ENCODE measurements at regions not wholly inside any gene's neighbourhood (a gene's known extent, or its start where the extent isn't known, plus 50 kb on each side); places are given as distances from the start of the nearest gene placed in this dataset.
"Not testable (repeated sequence)": the region's sequence is repeated elsewhere in the genome, so short reads cannot be mapped to it uniquely, and the experiment has no call there.

DNA sequence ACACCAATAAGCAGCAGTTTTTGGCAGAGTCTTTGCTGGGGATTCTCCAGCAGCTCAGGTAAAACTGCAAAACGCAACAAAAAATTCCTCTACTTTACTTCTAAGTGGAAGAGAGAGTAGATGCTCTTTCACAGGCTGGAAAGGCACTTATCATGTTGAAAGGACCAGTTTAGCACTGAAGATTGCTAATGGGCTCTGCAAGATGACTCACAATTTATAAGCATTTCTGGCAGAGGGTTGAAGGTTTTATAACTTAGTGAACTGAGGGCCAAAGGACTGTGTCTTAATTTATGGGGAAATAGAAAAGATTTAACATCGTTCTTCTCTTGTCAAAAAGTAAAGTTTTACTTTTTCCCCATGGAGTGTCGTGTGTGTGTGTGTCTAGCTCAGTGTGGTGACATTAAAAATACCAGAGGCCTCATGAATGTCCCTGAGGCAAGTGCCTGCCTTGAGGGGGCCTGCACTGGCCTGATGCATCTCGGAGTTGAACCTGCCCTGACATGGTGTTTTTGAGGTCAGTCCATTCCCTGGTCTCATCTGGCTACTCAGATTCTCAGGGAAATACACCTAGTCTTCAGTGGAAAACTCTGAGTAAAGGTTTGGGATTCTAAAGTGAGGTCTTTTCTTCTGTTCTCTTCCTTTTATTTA is 1092.0 kb downstream of the NAALADL2 start:
- TF ChIP-seq, protein P1, sequence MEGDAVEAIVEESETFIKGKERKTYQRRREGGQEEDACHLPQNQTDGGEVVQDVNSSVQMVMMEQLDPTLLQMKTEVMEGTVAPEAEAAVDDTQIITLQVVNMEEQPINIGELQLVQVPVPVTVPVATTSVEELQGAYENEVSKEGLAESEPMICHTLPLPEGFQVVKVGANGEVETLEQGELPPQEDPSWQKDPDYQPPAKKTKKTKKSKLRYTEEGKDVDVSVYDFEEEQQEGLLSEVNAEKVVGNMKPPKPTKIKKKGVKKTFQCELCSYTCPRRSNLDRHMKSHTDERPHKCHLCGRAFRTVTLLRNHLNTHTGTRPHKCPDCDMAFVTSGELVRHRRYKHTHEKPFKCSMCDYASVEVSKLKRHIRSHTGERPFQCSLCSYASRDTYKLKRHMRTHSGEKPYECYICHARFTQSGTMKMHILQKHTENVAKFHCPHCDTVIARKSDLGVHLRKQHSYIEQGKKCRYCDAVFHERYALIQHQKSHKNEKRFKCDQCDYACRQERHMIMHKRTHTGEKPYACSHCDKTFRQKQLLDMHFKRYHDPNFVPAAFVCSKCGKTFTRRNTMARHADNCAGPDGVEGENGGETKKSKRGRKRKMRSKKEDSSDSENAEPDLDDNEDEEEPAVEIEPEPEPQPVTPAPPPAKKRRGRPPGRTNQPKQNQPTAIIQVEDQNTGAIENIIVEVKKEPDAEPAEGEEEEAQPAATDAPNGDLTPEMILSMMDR (IDR thresholded peaks at IDR 0.05), result no peak
- H3K9me3 ChIP-seq (ENCODE audit: control insufficient read depth, low read length), result no peaks in the 10 kb centered on the region
- no peak overlapping the region for H3K27ac ChIP-seq
- H3K9ac ChIP-seq, result no peak overlapping the region
- H3K27me3 ChIP-seq (ENCODE audit: control insufficient read depth, insufficient read depth, low read length), result no peaks in the 10 kb centered on the region
- H3K79me2 ChIP-seq, result no peaks in the 10 kb centered on the region
- H3K36me3 ChIP-seq (ENCODE audit: control insufficient read depth, insufficient read depth, low read length), result no peaks in the 10 kb centered on the region
- H3K4me2 ChIP-seq (ENCODE audit: low read length), result no peak overlapping the region
- no peak overlapping the region for H2AFZ ChIP-seq
- no peaks in the 10 kb centered on the region for H3K4me1 ChIP-seq
- no peak overlapping the region for H3K4me3 ChIP-seq (ENCODE audit: low read depth, low read length)

DNA sequence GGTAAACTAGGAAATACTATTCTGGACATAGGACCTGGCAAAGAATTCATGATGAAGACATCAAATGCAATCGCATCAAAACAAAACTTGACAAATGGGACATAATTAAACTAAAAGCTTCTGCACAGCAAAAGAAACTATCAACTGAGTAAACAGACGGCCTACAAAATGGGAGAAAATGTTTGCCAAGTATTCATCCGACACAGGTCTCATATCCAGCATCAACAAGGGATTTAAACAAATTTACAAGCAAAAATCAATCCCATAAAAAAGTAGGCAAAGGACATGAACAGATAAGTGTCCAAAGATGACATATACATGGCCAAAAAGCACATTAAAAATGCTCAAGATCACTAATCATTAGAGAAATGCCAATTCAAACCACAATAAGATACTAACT is 1088.9 kb downstream of the NAALADL2 start:
- Histone ChIP-seq H3K4me1 (no peaks in the 10 kb centered on the region), H3K4me2 (ENCODE audit: low read length) (no peak overlapping the region)
- TF ChIP-seq, protein P1 (IDR thresholded peaks at IDR 0.05), result no peak

DNA sequence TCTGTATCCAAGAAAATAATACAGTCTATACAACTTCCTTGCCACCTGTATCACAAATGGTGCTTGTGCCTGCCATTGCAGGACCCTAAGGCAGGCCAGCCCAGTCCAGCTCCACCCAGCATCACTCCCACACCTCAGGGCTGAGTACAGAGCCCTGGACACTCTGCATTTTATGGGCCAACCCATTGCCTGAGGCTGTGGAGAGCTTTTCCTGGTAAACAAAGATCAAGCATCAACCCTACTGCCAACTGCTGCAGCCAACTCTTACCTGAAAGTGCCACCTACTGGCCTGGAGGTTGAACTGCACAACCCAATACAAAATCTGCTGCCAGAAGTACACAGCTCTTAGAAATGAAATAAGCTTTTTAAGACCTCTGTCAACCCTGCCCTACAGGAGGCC is 1082.2 kb downstream of the NAALADL2 start:
- Histone ChIP-seq H3K4me1 (no peaks in the 10 kb centered on the region), H3K79me2 (no peaks in the 10 kb centered on the region), H3K36me3 (ENCODE audit: control insufficient read depth, insufficient read depth, low read length) (no peaks in the 10 kb centered on the region), H3K9ac (no peak overlapping the region), H2AFZ (no peak overlapping the region), H3K4me3 (ENCODE audit: low read depth, low read length) (no peak overlapping the region), H3K27ac (no peak overlapping the region), H3K9me3 (ENCODE audit: control insufficient read depth, low read length) (no peaks in the 10 kb centered on the region), H3K4me2 (ENCODE audit: low read length) (no peak overlapping the region), H3K27me3 (ENCODE audit: control insufficient read depth, insufficient read depth, low read length) (no peaks in the 10 kb centered on the region)
- TF ChIP-seq, protein P1 (IDR thresholded peaks at IDR 0.05), result no peak

More for the DNA sequence above, 1088.9 kb downstream of the NAALADL2 start:
- Histone ChIP-seq H3K9ac (no peak overlapping the region), H3K36me3 (ENCODE audit: control insufficient read depth, insufficient read depth, low read length) (no peaks in the 10 kb centered on the region), H3K9me3 (ENCODE audit: control insufficient read depth, low read length) (no peaks in the 10 kb centered on the region), H2AFZ (no peak overlapping the region), H3K79me2 (no peaks in the 10 kb centered on the region), H3K27ac (no peak overlapping the region), H3K4me3 (ENCODE audit: low read depth, low read length) (no peak overlapping the region), H3K27me3 (ENCODE audit: control insufficient read depth, insufficient read depth, low read length) (no peaks in the 10 kb centered on the region)

DNA sequence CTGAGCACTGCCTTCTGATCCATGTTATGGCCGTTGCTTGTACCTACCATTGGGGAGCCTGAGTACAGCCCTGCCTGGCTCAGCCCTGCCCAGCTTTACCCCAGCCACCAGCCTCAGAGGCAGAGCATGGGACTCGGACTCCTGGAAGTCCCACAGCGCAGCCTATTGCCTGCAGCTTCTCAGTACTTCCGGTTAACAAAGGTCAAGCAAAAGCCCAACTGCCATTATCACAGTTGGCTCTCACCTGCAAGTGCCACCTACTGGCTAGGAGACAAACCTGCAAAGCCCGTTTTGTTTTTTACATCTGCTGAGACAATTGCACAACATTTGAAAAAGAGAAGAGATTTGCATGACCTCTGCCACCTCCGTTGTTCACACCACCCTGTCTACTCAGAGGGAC is 1081.7 kb downstream of the NAALADL2 start:
- Histone ChIP-seq H3K27me3 (ENCODE audit: control insufficient read depth, insufficient read depth, low read length) (no peaks in the 10 kb centered on the region), H3K4me2 (ENCODE audit: low read length) (no peak overlapping the region), H3K79me2 (no peaks in the 10 kb centered on the region), H3K36me3 (ENCODE audit: control insufficient read depth, insufficient read depth, low read length) (no peaks in the 10 kb centered on the region), H2AFZ (no peak overlapping the region), H3K9ac (no peak overlapping the region), H3K27ac (no peak overlapping the region), H3K4me3 (ENCODE audit: low read depth, low read length) (no peak overlapping the region), H3K9me3 (ENCODE audit: control insufficient read depth, low read length) (no peaks in the 10 kb centered on the region), H3K4me1 (no peaks in the 10 kb centered on the region)
- TF ChIP-seq, protein P1 (IDR thresholded peaks at IDR 0.05), result no peak

DNA sequence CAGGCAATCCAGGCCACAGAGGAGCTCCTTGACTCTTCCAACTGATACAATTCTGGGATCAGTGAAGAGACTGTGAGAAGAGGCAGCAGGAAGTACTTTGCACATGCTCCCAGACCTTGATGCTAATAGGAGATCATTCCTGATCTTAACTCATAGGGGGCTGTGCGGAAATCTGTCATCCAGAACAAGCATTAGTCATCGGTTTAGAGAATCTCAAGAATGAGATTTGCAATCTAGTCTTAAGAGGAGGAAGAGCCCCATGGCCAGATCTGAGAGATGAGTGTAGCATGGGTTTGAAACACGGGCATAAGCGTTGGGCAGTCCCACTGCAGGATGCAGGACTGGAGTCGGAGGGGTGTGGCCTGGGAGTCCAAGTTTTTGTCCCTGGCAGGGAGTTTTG is 1081.1 kb downstream of the NAALADL2 start:
- TF ChIP-seq, protein P1 (IDR thresholded peaks at IDR 0.05), result no peak
- no peaks in the 10 kb centered on the region for H3K4me1 ChIP-seq
- no peaks in the 10 kb centered on the region for H3K79me2 ChIP-seq
- H3K4me2 ChIP-seq (ENCODE audit: low read length), result no peak overlapping the region
- no peak overlapping the region for H3K4me3 ChIP-seq (ENCODE audit: low read depth, low read length)
- no peak overlapping the region for H2AFZ ChIP-seq
- no peaks in the 10 kb centered on the region for H3K36me3 ChIP-seq (ENCODE audit: control insufficient read depth, insufficient read depth, low read length)
- no peaks in the 10 kb centered on the region for H3K9me3 ChIP-seq (ENCODE audit: control insufficient read depth, low read length)
- H3K27ac ChIP-seq, result no peak overlapping the region
- H3K9ac ChIP-seq, result no peak overlapping the region
- H3K27me3 ChIP-seq (ENCODE audit: control insufficient read depth, insufficient read depth, low read length), result no peaks in the 10 kb centered on the region

DNA sequence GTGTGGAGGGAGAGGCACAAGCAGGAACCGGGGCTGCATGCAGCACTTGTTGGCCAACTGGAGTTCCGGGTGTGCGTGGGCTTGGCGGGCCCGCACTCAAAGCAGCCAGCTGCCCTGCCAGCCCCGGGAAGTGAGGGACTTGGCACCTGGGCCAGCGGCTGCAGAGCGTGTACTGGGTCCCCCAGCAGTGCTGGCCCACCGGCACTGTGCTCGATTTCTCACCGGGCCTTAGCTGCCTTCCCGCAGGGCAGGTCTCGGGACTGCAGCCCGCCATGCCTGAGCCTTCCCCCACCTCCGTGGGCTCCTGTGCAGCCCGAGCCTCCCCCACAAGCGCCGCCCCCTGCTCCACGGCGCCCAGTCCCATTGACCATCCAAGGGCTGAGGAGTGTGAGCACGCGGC is 1078.2 kb downstream of the NAALADL2 start:
- not testable (repeated sequence) for H3K4me1 ChIP-seq; H3K79me2 ChIP-seq; H3K4me2 ChIP-seq (ENCODE audit: low read length); H3K27ac ChIP-seq; H3K36me3 ChIP-seq (ENCODE audit: control insufficient read depth, insufficient read depth, low read length); H3K9ac ChIP-seq; H3K9me3 ChIP-seq (ENCODE audit: control insufficient read depth, low read length); H3K4me3 ChIP-seq (ENCODE audit: low read depth, low read length); H3K27me3 ChIP-seq (ENCODE audit: control insufficient read depth, insufficient read depth, low read length); H2AFZ ChIP-seq

Data from parathyroid adenoma (tissue), 2 donors.